Fibroblast of pulmonary artery (primary cell): ENCODE measurements at regions not wholly inside any gene's neighbourhood (a gene's known extent, or its start where the extent isn't known, plus 50 kb on each side); places are given as distances from the start of the nearest gene placed in this dataset.

ENCODE experiments used
- DNase-seq: peaks from one replicate; pipeline ENCODE4 v3.0.0-alpha.2; 2010; ENCODE audit warnings: low read depth
- H3K4me3 ChIP-seq: replicated peaks from 2 replicates; pipeline ENCODE4 v1.5.1; 2011; ENCODE audit warnings: low read depth, mild to moderate bottlenecking, control low read depth, low read length, moderate library complexity
- CTCF ChIP-seq: IDR thresholded peaks from 2 replicates; pipeline ENCODE4 v1.5.1; 2011; ENCODE audit warnings: mild to moderate bottlenecking, control low read depth, low read length, inconsistent platforms; ENCODE audit errors: missing control alignments

DNA sequence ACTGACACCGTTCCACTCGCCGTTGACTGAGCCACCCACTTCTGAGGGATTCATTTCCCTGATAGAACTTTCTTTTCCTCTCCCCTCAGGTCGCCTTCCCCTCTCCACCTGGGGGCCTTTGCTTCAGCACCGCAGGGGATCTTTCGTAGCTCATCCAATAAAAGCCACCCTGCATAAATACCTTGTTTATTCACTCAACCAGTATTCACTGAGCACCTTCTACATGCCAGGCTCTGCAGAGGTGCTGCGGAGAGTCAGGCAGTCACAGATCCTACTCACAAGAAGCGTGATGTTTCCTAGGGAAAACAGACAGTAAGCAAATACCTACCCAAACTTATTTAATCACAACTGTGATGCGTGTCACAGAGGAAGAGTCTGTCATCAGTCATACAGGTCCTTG, 127.7 kb downstream of the TEX36 start:
- no peak overlapping the region for H3K4me3 ChIP-seq
- TF ChIP-seq CTCF: no peak
- DNase-seq: no peak

DNA sequence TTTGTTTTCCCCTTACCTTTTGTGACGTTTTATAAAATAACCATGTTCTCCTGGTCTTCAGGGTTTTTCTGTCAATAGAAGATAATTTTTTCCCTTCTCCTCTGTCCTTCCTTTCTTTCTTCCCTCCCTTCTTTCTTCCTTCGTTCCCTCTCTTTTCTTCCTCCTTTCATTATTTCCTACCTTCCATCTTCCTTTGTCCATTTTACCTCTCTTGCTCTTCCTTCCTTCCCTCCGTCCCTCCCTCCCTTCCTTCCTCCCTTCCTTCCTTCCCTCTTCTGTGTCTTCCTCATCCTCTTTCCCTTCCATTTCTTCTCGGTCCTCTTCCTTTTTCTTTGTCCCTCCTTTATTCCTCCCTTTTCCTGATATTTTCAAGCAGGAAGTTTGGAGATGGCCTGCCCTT, 128.2 kb downstream of the TEX36 start:
- no peak for TF ChIP-seq CTCF
- no peak for DNase-seq
- H3K4me3 ChIP-seq: no peak overlapping the region

DNA sequence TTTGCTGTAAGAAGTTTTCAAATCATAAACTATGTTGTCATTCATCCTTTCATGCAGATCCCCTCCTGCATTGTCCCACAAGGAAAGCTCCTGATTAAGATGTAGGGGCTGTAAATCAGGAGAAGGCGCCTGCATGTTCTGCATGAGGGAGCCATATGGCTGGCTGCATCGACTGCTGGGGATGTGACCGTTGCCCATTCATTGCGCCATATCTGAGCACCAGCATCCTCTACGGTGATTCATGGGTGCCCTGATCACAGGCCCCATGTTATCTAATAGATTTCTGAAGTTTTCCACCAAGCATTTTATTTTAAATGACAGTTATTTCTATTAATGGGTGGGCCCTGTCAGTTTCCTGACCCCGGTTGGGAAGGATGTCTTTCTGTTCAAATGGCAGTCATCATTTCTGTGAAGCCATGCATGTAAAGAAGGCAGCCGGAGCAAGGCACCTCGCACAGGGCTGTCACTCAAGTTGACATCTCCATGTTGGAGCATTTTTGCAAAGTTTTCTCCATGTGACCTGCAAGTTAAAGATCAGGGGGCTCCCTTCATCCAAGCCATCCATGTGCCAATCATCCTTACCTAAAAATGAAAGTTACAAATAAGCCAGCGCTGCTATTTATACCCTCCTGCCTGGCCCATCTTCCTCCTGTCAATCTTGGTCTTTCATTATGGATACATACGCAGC, 128.8 kb downstream of the TEX36 start:
- TF ChIP-seq CTCF: no peak
- DNase-seq: no peak
- H3K4me3 ChIP-seq: no peak overlapping the region

GRCh38 chr10:125553091-125553490, 129.9 kb downstream of the TEX36 start:
- no peak overlapping the region for H3K4me3 ChIP-seq
- no peak for TF ChIP-seq CTCF
- DNase-seq: no peak

DNA sequence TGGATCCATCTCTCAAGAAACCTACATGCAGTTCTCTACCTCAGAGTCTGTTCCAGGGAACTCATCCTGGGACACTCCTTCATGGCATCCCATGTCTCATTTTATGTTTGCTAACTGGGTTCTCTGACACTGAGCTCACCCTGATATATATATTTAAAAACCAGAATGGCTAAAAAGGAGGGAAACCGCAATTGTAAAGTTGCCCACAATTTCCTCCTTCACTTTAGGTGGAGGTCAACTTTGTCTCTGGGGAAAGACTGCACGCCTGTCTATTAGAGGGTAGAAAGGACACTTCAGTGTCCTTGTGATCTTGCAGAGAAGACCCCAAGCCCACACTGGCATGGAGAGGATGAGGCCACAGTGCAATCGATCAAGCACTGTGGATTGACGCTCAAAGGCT, 131.7 kb downstream of the TEX36 start:
- no peak for DNase-seq
- TF ChIP-seq CTCF: no peak
- H3K4me3 ChIP-seq: no peak overlapping the region

GRCh38 chr10:125550362-125550761, 132.6 kb downstream of the TEX36 start:
- no peak for TF ChIP-seq CTCF
- no peak overlapping the region for H3K4me3 ChIP-seq
- no peak for DNase-seq

GRCh38 chr10:125549653-125550052, 133.3 kb downstream of the TEX36 start:
- no peak overlapping the region for H3K4me3 ChIP-seq
- no peak for DNase-seq
- TF ChIP-seq CTCF: no peak
